ENCODE measurements at regions not wholly inside any gene's neighbourhood (a gene's known extent, or its start where the extent isn't known, plus 50 kb on each side); places are given as distances from the start of the nearest gene placed in this dataset.

DNA sequence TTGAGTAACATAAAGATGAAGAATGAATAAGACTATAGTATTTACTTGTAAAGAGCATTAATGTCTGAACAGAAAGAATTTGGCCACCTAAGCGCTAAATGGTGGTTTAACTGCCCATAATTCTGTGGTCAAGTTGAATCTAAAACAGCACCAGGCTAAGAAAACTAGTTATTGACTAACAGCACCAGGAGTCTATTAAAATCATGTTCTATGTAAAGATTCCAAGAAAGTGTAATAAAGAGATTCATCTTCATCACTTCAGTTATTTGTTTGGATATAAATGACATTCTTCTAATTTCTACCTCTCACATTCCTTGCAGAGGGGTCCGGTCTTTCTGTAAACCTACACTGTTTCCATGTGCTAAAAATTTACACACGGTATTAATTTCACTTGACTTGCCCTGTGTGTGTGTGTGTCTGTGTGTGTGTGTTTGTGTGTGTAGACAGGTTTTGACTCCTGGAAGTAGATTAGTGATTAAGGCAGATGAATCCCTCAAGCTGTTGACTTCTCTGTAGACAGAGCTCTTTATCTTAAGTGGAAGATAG is 84.4 kb downstream of the KLF6 start:
- H3K27me3 ChIP-seq (ENCODE audit: control insufficient read depth, insufficient read depth, low read length) = peaks cover 2% of the 10 kb centered on the region
- no peaks in the 10 kb centered on the region for H4K20me1 ChIP-seq (ENCODE audit: control insufficient read depth, extremely low read depth, insufficient read depth, low read length)
- no peak overlapping the region for H3K4me2 ChIP-seq (ENCODE audit: extremely low read depth, insufficient read depth, low read length)
- H3K27ac ChIP-seq (ENCODE audit: insufficient read depth, low read length) = no peak overlapping the region
- DNase-seq (ENCODE audit: low read depth in 2 of 2) = no peak
- no peaks in the 10 kb centered on the region for H3K79me2 ChIP-seq (ENCODE audit: control insufficient read depth, insufficient read depth, low read length)
- no peaks in the 10 kb centered on the region for H3K4me1 ChIP-seq (ENCODE audit: control insufficient read depth, extremely low read depth, insufficient read depth, low read length)
- H3K36me3 ChIP-seq (ENCODE audit: control insufficient read depth, insufficient read depth, low read length) = no peaks in the 10 kb centered on the region
- H3K9ac ChIP-seq (ENCODE audit: insufficient read depth, low read length) = no peak overlapping the region
- TF ChIP-seq, protein P1, sequence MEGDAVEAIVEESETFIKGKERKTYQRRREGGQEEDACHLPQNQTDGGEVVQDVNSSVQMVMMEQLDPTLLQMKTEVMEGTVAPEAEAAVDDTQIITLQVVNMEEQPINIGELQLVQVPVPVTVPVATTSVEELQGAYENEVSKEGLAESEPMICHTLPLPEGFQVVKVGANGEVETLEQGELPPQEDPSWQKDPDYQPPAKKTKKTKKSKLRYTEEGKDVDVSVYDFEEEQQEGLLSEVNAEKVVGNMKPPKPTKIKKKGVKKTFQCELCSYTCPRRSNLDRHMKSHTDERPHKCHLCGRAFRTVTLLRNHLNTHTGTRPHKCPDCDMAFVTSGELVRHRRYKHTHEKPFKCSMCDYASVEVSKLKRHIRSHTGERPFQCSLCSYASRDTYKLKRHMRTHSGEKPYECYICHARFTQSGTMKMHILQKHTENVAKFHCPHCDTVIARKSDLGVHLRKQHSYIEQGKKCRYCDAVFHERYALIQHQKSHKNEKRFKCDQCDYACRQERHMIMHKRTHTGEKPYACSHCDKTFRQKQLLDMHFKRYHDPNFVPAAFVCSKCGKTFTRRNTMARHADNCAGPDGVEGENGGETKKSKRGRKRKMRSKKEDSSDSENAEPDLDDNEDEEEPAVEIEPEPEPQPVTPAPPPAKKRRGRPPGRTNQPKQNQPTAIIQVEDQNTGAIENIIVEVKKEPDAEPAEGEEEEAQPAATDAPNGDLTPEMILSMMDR (conservative IDR thresholded peaks at IDR 0.05 in 1 of 2, IDR thresholded peaks at IDR 0.05 in 1 of 2; ENCODE audit: low read depth in 1 of 2, low read length in 2 of 2) = no peak
- no peak for TF ChIP-seq EZH2 (IDR thresholded peaks at IDR 0.05; ENCODE audit: low read length, missing control alignments)
- no peak overlapping the region for H3K4me3 ChIP-seq (replicated peaks in 1 of 4; ENCODE audit: control extremely low read depth in 1 of 4, insufficient read depth in 1 of 4, low read depth in 3 of 4, low read length in 4 of 4)
- no peaks in the 10 kb centered on the region for H3K9me3 ChIP-seq (ENCODE audit: control insufficient read depth, insufficient read depth, low read depth, low read length)
- H2AFZ ChIP-seq (ENCODE audit: low read length) = no peak overlapping the region

GRCh38 chr10:3699916-3700315 is 85.1 kb downstream of the KLF6 start:
- no peaks in the 10 kb centered on the region for H3K4me1 ChIP-seq (ENCODE audit: control insufficient read depth, extremely low read depth, insufficient read depth, low read length)
- DNase-seq (ENCODE audit: low read depth in 2 of 2) = no peak
- no peak overlapping the region for H3K9ac ChIP-seq (ENCODE audit: insufficient read depth, low read length)
- H4K20me1 ChIP-seq (ENCODE audit: control insufficient read depth, extremely low read depth, insufficient read depth, low read length) = no peaks in the 10 kb centered on the region
- H3K4me2 ChIP-seq (ENCODE audit: extremely low read depth, insufficient read depth, low read length) = no peak overlapping the region
- no peak for TF ChIP-seq EZH2 (IDR thresholded peaks at IDR 0.05; ENCODE audit: low read length, missing control alignments)
- TF ChIP-seq, protein P1 (conservative IDR thresholded peaks at IDR 0.05 in 1 of 2, IDR thresholded peaks at IDR 0.05 in 1 of 2; ENCODE audit: low read depth in 1 of 2, low read length in 2 of 2) = no peak
- H3K27ac ChIP-seq (ENCODE audit: insufficient read depth, low read length) = no peak overlapping the region
- peaks cover 2% of the 10 kb centered on the region for H3K27me3 ChIP-seq (ENCODE audit: control insufficient read depth, insufficient read depth, low read length)
- H3K79me2 ChIP-seq (ENCODE audit: control insufficient read depth, insufficient read depth, low read length) = no peaks in the 10 kb centered on the region
- H2AFZ ChIP-seq (ENCODE audit: low read length) = no peak overlapping the region
- no peaks in the 10 kb centered on the region for H3K9me3 ChIP-seq (ENCODE audit: control insufficient read depth, insufficient read depth, low read depth, low read length)
- no peaks in the 10 kb centered on the region for H3K36me3 ChIP-seq (ENCODE audit: control insufficient read depth, insufficient read depth, low read length)
- H3K4me3 ChIP-seq (replicated peaks in 1 of 4; ENCODE audit: control extremely low read depth in 1 of 4, insufficient read depth in 1 of 4, low read depth in 3 of 4, low read length in 4 of 4) = no peak overlapping the region

- Histone ChIP-seq H3K4me1 (ENCODE audit: control insufficient read depth, extremely low read depth, insufficient read depth, low read length) (no peaks in the 10 kb centered on the region), H3K9ac (ENCODE audit: insufficient read depth, low read length) (no peak overlapping the region), H2AFZ (ENCODE audit: low read length) (no peak overlapping the region), H4K20me1 (ENCODE audit: control insufficient read depth, extremely low read depth, insufficient read depth, low read length) (no peaks in the 10 kb centered on the region), H3K9me3 (ENCODE audit: control insufficient read depth, insufficient read depth, low read depth, low read length) (no peaks in the 10 kb centered on the region), H3K27me3 (ENCODE audit: control insufficient read depth, insufficient read depth, low read length) (peaks cover 2% of the 10 kb centered on the region), H3K36me3 (ENCODE audit: control insufficient read depth, insufficient read depth, low read length) (no peaks in the 10 kb centered on the region), H3K27ac (ENCODE audit: insufficient read depth, low read length) (no peak overlapping the region), H3K4me3 (replicated peaks in 1 of 4; ENCODE audit: control extremely low read depth in 1 of 4, insufficient read depth in 1 of 4, low read depth in 3 of 4, low read length in 4 of 4) (no peak overlapping the region), H3K79me2 (ENCODE audit: control insufficient read depth, insufficient read depth, low read length) (no peaks in the 10 kb centered on the region), H3K4me2 (ENCODE audit: extremely low read depth, insufficient read depth, low read length) (no peak overlapping the region)
- no peak for DNase-seq (ENCODE audit: low read depth in 2 of 2)
- TF ChIP-seq EZH2 (IDR thresholded peaks at IDR 0.05; ENCODE audit: low read length, missing control alignments) = no peak
- TF ChIP-seq, protein P1 (conservative IDR thresholded peaks at IDR 0.05 in 1 of 2, IDR thresholded peaks at IDR 0.05 in 1 of 2; ENCODE audit: low read depth in 1 of 2, low read length in 2 of 2) = no peak
These were observed 86.7 kb downstream of the KLF6 start for GRCh38 chr10:3698312-3698711.
